Upper lobe of left lung (tissue), 4 donors: ENCODE measurements at regions not wholly inside any gene's neighbourhood (a gene's known extent, or its start where the extent isn't known, plus 50 kb on each side); places are given as distances from the start of the nearest gene placed in this dataset.

Experiments
- CTCF ChIP-seq, 6 experiments: fragments of 450-650 bp in 4 of 6; fragments of 200-600 bp in 2 of 6; sonication (generic) in 2 of 6; IDR thresholded peaks; one replicate each; pipeline ENCODE4 v1.5.1; 2016 to 2019; ENCODE audit warnings: antibody characterized with exemption in 6 of 6
- POLR2A ChIP-seq, 4 donors: fragments of 450-650 bp; IDR thresholded peaks; one replicate each; pipeline ENCODE4 v1.5.1; 2016 to 2017; ENCODE audit warnings: antibody characterized with exemption in 4 of 4, mild to moderate bottlenecking in 2 of 4

- no peak for TF ChIP-seq CTCF (IDR thresholded peaks at IDR 0.05)
- TF ChIP-seq POLR2A (IDR thresholded peaks at IDR 0.05): no peak
Measured at GRCh38 chr12:20053782-20054181, 314.6 kb upstream of the PDE3A start.
